ENCODE measurements at regions not wholly inside any gene's neighbourhood (a gene's known extent, or its start where the extent isn't known, plus 50 kb on each side); places are given as distances from the start of the nearest gene placed in this dataset.

GRCh38 chr2:134080386-134081089, 173.3 kb upstream of the MGAT5 start:
- TF ChIP-seq SMC3 (IDR thresholded peaks at IDR 0.05; ENCODE audit: low read depth, low read length): no peak
- TF ChIP-seq POLR2A (IDR thresholded peaks at IDR 0.05; ENCODE audit: low read depth, low read length): no peak
- TF ChIP-seq, protein P1, sequence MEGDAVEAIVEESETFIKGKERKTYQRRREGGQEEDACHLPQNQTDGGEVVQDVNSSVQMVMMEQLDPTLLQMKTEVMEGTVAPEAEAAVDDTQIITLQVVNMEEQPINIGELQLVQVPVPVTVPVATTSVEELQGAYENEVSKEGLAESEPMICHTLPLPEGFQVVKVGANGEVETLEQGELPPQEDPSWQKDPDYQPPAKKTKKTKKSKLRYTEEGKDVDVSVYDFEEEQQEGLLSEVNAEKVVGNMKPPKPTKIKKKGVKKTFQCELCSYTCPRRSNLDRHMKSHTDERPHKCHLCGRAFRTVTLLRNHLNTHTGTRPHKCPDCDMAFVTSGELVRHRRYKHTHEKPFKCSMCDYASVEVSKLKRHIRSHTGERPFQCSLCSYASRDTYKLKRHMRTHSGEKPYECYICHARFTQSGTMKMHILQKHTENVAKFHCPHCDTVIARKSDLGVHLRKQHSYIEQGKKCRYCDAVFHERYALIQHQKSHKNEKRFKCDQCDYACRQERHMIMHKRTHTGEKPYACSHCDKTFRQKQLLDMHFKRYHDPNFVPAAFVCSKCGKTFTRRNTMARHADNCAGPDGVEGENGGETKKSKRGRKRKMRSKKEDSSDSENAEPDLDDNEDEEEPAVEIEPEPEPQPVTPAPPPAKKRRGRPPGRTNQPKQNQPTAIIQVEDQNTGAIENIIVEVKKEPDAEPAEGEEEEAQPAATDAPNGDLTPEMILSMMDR (conservative IDR thresholded peaks at IDR 0.05; ENCODE audit: low read depth, low read length): no peak
- no peak for TF ChIP-seq RFX5 (IDR thresholded peaks at IDR 0.05; ENCODE audit: low read depth, low read length)
- no peak for TF ChIP-seq MAZ (IDR thresholded peaks at IDR 0.05; ENCODE audit: borderline replicate concordance, low read depth, low read length)
- TF ChIP-seq RCOR1 (IDR thresholded peaks at IDR 0.05; ENCODE audit: insufficient replicate concordance, low read length): no peak
- TF ChIP-seq CEBPB (IDR thresholded peaks at IDR 0.05; ENCODE audit: low read depth, low read length): no peak
- TF ChIP-seq MXI1 (IDR thresholded peaks at IDR 0.05; ENCODE audit: borderline replicate concordance, low read depth, low read length): no peak
- no peak for TF ChIP-seq MAFK (IDR thresholded peaks at IDR 0.05; ENCODE audit: low read depth, low read length)
- TF ChIP-seq, protein P2, sequence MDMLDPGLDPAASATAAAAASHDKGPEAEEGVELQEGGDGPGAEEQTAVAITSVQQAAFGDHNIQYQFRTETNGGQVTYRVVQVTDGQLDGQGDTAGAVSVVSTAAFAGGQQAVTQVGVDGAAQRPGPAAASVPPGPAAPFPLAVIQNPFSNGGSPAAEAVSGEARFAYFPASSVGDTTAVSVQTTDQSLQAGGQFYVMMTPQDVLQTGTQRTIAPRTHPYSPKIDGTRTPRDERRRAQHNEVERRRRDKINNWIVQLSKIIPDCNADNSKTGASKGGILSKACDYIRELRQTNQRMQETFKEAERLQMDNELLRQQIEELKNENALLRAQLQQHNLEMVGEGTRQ (IDR thresholded peaks at IDR 0.05; ENCODE audit: low read depth, low read length): no peak
- TF ChIP-seq NFE2L2 (IDR thresholded peaks at IDR 0.05; ENCODE audit: low read depth, low read length): no peak
- no peak for TF ChIP-seq RAD21 (IDR thresholded peaks at IDR 0.05; ENCODE audit: low read length)
- TF ChIP-seq BHLHE40 (IDR thresholded peaks at IDR 0.05; ENCODE audit: low read depth, low read length): no peak
- TF ChIP-seq ELK1 (IDR thresholded peaks at IDR 0.05; ENCODE audit: borderline replicate concordance, low read depth, low read length): no peak
